GM12891 (cell line): ENCODE measurements at regions not wholly inside any gene's neighbourhood (a gene's known extent, or its start where the extent isn't known, plus 50 kb on each side); places are given as distances from the start of the nearest gene placed in this dataset.

Experiments
- POLR2A ChIP-seq: IDR thresholded peaks from 2 replicates; pipeline ENCODE4 v1.6.1; 2011; ENCODE audit warnings: low read depth, low read length, control low read depth
- SPI1 ChIP-seq: IDR thresholded peaks from 2 replicates; pipeline ENCODE4 v1.6.1; 2011; ENCODE audit warnings: low read depth, low read length, control low read depth

DNA sequence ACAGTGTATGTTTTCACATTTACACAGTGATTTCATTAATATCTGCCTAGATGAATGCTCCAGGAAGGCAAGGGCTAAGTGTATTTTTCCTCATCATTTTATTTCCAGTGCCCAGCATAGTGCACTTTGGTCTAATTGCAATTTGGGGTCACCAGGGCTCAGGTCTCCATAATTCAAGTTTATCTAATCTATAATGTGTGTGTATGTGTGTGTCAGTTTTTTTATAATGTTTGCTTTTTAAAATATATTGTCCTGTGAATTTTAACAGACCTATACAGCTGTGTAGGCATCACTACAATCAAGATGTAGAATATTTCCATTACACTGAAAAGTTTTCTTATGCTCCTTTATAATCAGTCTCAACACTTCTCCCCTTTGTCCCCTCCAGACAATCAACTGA, 620.4 kb downstream of the STK39 start:
- TF ChIP-seq SPI1 (no peak), POLR2A (no peak)
